Right lobe of liver (tissue), 4 donors: ENCODE measurements at regions not wholly inside any gene's neighbourhood (a gene's known extent, or its start where the extent isn't known, plus 50 kb on each side); places are given as distances from the start of the nearest gene placed in this dataset.
"Not testable (repeated sequence)": the region's sequence is repeated elsewhere in the genome, so short reads cannot be mapped to it uniquely, and the experiment has no call there.

Experiments
- POLR2A ChIP-seq: fragments of 450-650 bp; IDR thresholded peaks from one replicate; pipeline ENCODE4 v1.6.1; 2017; ENCODE audit warnings: antibody characterized with exemption, mild to moderate bottlenecking
- TF ChIP-seq, protein P1 (sequence below), 4 donors: fragments of 200-600 bp in 3 of 4; fragments of 450-650 bp in 1 of 4; IDR thresholded peaks; one replicate each; pipeline versions ENCODE4 v1.5.1 to v1.8.0; 2016 to 2022; ENCODE audit warnings: antibody characterized with exemption in 4 of 4, mild to moderate bottlenecking in 2 of 4
- donor health status: DM: no; HTN: no; CAD: no.
- donor health status: DM: no; HTN: no; CAD: no.
- donor health status: DM: no; HTN: yes; CAD: no.

DNA sequence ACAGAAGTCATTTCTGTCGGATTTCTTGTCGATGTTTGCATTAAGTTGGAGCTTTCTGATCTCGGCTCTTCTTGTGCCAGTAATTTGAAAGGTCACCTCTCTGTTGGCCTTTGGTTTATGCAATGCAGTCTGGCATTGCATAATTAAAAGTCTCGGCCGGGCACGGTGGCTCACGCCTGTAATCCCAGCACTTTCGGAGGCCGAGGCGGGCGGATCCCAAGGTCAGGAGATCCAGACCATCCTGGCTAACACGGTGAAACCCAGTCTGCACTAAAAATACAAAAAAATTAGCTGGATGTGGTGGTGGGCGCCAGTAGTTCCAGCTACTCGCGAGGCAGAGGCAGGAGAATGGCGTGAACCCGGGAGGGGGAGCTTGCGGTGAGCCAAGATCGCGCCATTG, 62.6 kb upstream of the GOLGA8O start:
- TF ChIP-seq, protein P1, sequence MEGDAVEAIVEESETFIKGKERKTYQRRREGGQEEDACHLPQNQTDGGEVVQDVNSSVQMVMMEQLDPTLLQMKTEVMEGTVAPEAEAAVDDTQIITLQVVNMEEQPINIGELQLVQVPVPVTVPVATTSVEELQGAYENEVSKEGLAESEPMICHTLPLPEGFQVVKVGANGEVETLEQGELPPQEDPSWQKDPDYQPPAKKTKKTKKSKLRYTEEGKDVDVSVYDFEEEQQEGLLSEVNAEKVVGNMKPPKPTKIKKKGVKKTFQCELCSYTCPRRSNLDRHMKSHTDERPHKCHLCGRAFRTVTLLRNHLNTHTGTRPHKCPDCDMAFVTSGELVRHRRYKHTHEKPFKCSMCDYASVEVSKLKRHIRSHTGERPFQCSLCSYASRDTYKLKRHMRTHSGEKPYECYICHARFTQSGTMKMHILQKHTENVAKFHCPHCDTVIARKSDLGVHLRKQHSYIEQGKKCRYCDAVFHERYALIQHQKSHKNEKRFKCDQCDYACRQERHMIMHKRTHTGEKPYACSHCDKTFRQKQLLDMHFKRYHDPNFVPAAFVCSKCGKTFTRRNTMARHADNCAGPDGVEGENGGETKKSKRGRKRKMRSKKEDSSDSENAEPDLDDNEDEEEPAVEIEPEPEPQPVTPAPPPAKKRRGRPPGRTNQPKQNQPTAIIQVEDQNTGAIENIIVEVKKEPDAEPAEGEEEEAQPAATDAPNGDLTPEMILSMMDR (IDR thresholded peaks at IDR 0.05): not testable (repeated sequence)
- TF ChIP-seq POLR2A: not testable (repeated sequence)
